Keratinocyte (primary cell): ENCODE measurements at regions not wholly inside any gene's neighbourhood (a gene's known extent, or its start where the extent isn't known, plus 50 kb on each side); places are given as distances from the start of the nearest gene placed in this dataset.

Experiments used
- CTCF ChIP-seq, 3 experiments: IDR thresholded peaks in 1 of 3; conservative IDR thresholded peaks in 1 of 3; optimal IDR thresholded peaks in 1 of 3; 2 replicates in 2 of 3; 3 replicates in 1 of 3; pipeline versions ENCODE3 to v1.5.1; 2011; ENCODE audit warnings: low read length in 3 of 3, mild to moderate bottlenecking in 3 of 3, moderate library complexity in 2 of 3, control low read depth in 1 of 3, inconsistent platforms in 1 of 3; ENCODE audit not compliant: insufficient read depth in 2 of 3; ENCODE audit errors: extremely low read depth in 1 of 3
- EZH2 ChIP-seq: IDR thresholded peaks from one replicate; pipeline ENCODE4 v1.6.1; 2012; ENCODE audit warnings: inconsistent platforms, mild to moderate bottlenecking, low read length, moderate library complexity

- TF ChIP-seq CTCF (optimal IDR thresholded peaks at IDR 0.05 in 1 of 3, IDR thresholded peaks at IDR 0.05 in 1 of 3, conservative IDR thresholded peaks at IDR 0.05 in 1 of 3; ENCODE audit: extremely low read depth in 1 of 3, insufficient read depth in 2 of 3, low read length in 3 of 3), result no peak
- no peak for TF ChIP-seq EZH2
These were observed 1132.9 kb upstream of the ZEB2 start for GRCh38 chr2:145652571-145653545.
